ENCODE measurements at regions not wholly inside any gene's neighbourhood (a gene's known extent, or its start where the extent isn't known, plus 50 kb on each side); places are given as distances from the start of the nearest gene placed in this dataset.

DNA sequence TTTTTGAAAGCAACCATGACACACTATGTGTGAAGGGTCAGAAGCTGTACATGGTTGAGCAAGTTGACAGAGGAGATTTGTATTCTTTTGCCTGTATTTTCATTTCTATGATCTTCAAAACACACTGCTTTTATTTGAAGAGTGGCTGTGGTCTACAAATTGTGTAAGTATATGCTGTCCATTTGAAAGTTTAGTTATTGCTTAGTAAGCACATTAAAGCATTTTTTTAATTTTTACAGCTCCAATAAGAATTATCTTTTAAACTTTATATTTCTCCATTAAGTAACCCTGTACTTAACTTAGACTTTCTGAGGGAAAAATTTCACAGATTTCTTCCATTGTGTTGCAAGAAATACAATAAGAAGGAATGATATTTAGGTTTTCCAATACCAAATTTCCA is 915.2 kb downstream of the SLC6A15 start:
- TF ChIP-seq CTCF (IDR thresholded peaks at IDR 0.05; ENCODE audit: insufficient read depth, low read depth, low read length) (no peak), EZH2 (IDR thresholded peaks at IDR 0.05; ENCODE audit: insufficient read depth, low read length) (no peak)

Data from astrocyte (in vitro differentiated cells and primary cell).